Testis (tissue), 2 donors: ENCODE measurements at regions not wholly inside any gene's neighbourhood (a gene's known extent, or its start where the extent isn't known, plus 50 kb on each side); places are given as distances from the start of the nearest gene placed in this dataset.

Experiments used
- DNase-seq: peaks from one replicate; pipeline ENCODE4 v3.0.0-alpha.2; 2019
- H3K27ac ChIP-seq, 2 donors: fragments of 200-600 bp; sonication (generic); one replicate each; pipeline ENCODE4 v1.5.1; 2019
- H3K27me3 ChIP-seq: fragments of 200-600 bp; sonication (generic); one replicate; pipeline ENCODE4 v1.5.1; 2019
- H3K36me3 ChIP-seq: fragments of 200-600 bp; sonication (generic); one replicate; pipeline ENCODE4 v1.5.1; 2017; ENCODE audit warnings: low read depth; ENCODE audit errors: missing control alignments
- H3K4me1 ChIP-seq: fragments of 200-600 bp; sonication (generic); one replicate; pipeline ENCODE4 v1.5.1; 2019
- H3K4me3 ChIP-seq, 2 donors: fragments of 200-600 bp; sonication (generic); one replicate each; pipeline ENCODE4 v1.5.1; 2017 to 2019
- H3K9me3 ChIP-seq: fragments of 200-600 bp; sonication (generic); one replicate; pipeline ENCODE4 v1.5.1; 2017
- CTCF ChIP-seq, 3 experiments: fragments of 450-650 bp in 2 of 3; fragments of 200-600 bp in 1 of 3; sonication (generic) in 1 of 3; IDR thresholded peaks; one replicate each; pipeline ENCODE4 v1.5.1; 2016 to 2019; ENCODE audit warnings: antibody characterized with exemption in 3 of 3, mild to moderate bottlenecking in 2 of 3, moderate library complexity in 1 of 3
- POLR2A ChIP-seq: fragments of 450-650 bp; IDR thresholded peaks from one replicate; pipeline ENCODE4 v1.6.1; 2017; ENCODE audit warnings: antibody characterized with exemption, mild to moderate bottlenecking, moderate library complexity
- WGBS, 2 donors: methylation state at CpG; one replicate each; pipeline ENCODE4 v1.1.5; 2018; 5-methylcytosine and 5-hydroxymethylcytosine counted together
- intact Hi-C: fragments of 100-400 bp; cut with DNase I; formaldehyde crosslinking; loops from one replicate; pipeline ENCODE4 v1.15.1; 2023; ENCODE audit warnings: low total_unique reads

- TF ChIP-seq POLR2A (no peak), CTCF (IDR thresholded peaks at IDR 0.05) (no peak)
- H3K4me1 ChIP-seq: no peaks in the 10 kb centered on the region
- H3K27ac ChIP-seq: no peak overlapping the region
- H3K36me3 ChIP-seq: no peaks in the 10 kb centered on the region
- no peaks in the 10 kb centered on the region for H3K27me3 ChIP-seq
- H3K9me3 ChIP-seq: no peaks in the 10 kb centered on the region
- intact Hi-C loops: no loop called here
- DNase-seq: no peak
- 62 to 80% methylated on average over 7 of the region's 7 CpGs for WGBS, 2 donors
- no peak overlapping the region for H3K4me3 ChIP-seq
Observed at GRCh38 chr6:87995461-87995860, 52.2 kb upstream of the SPACA1 start.

GRCh38 chr6:87993356-87993755 is 54.3 kb upstream of the SPACA1 start:
- H3K27me3 ChIP-seq: no peaks in the 10 kb centered on the region
- 83 to 87% methylated on average over 5 of the region's 5 CpGs for WGBS, 2 donors
- intact Hi-C loops: no loop called here
- no peak overlapping the region for H3K4me3 ChIP-seq
- no peak for TF ChIP-seq POLR2A
- no peak overlapping the region for H3K27ac ChIP-seq
- no peaks in the 10 kb centered on the region for H3K9me3 ChIP-seq
- H3K4me1 ChIP-seq: no peaks in the 10 kb centered on the region
- DNase-seq: no peak
- H3K36me3 ChIP-seq: no peaks in the 10 kb centered on the region

GRCh38 chr6:87990871-87991270 is 56.8 kb upstream of the SPACA1 start:
- Histone ChIP-seq H3K4me3 (no peak overlapping the region), H3K27ac (no peak overlapping the region), H3K9me3 (no peaks in the 10 kb centered on the region), H3K27me3 (no peaks in the 10 kb centered on the region), H3K4me1 (no peaks in the 10 kb centered on the region), H3K36me3 (no peaks in the 10 kb centered on the region)
- intact Hi-C loops: no loop called here
- no peak for DNase-seq
- no peak for TF ChIP-seq POLR2A
- TF ChIP-seq CTCF (IDR thresholded peaks at IDR 0.05): no peak
- 90 to 95% methylated on average over 3 of the region's 3 CpGs for WGBS, 2 donors

- intact Hi-C loops: no loop called here
- no peaks in the 10 kb centered on the region for H3K27me3 ChIP-seq
- no peak overlapping the region for H3K27ac ChIP-seq
- H3K9me3 ChIP-seq: no peaks in the 10 kb centered on the region
- H3K36me3 ChIP-seq: no peaks in the 10 kb centered on the region
- H3K4me3 ChIP-seq: no peak overlapping the region
- no peak for TF ChIP-seq POLR2A
- no peak for TF ChIP-seq CTCF (IDR thresholded peaks at IDR 0.05)
- DNase-seq: no peak
- H3K4me1 ChIP-seq: no peaks in the 10 kb centered on the region
Observed at GRCh38 chr6:87982134-87982533, 65.5 kb upstream of the SPACA1 start.

- Histone ChIP-seq H3K36me3 (no peaks in the 10 kb centered on the region), H3K27ac (no peak overlapping the region), H3K9me3 (no peaks in the 10 kb centered on the region), H3K4me3 (no peak overlapping the region), H3K27me3 (no peaks in the 10 kb centered on the region), H3K4me1 (no peaks in the 10 kb centered on the region)
- 83 to 87% methylated on average over 4 of the region's 4 CpGs for WGBS, 2 donors
- intact Hi-C loops: no loop called here
- DNase-seq: no peak
- no peak for TF ChIP-seq CTCF (IDR thresholded peaks at IDR 0.05)
- no peak for TF ChIP-seq POLR2A
Observed at GRCh38 chr6:87979737-87980136, 67.9 kb upstream of the SPACA1 start.
